Tibial artery (tissue), 4 donors: ENCODE measurements at regions not wholly inside any gene's neighbourhood (a gene's known extent, or its start where the extent isn't known, plus 50 kb on each side); places are given as distances from the start of the nearest gene placed in this dataset.

ENCODE experiments used
- DNase-seq, 2 donors: peaks; one replicate each; pipeline ENCODE4 v3.0.0-alpha.2; 2019
- H3K27ac ChIP-seq, 2 donors: fragments of 200-600 bp; sonication (generic) in 1 of 2; 1 replicate in 1 of 2; 2 replicates in 1 of 2; pipeline ENCODE4 v1.5.1; 2018 to 2019; ENCODE audit warnings: mild to moderate bottlenecking in 1 of 2
- H3K27me3 ChIP-seq, 2 donors: fragments of 200-600 bp; sonication (generic) in 1 of 2; one replicate each; pipeline versions ENCODE4 v1.5.1 to v1.6.0; 2016 to 2019
- H3K36me3 ChIP-seq, 3 donors: fragments of 200-600 bp; sonication (generic) in 2 of 3; one replicate each; pipeline ENCODE4 v1.5.1; 2016 to 2019; ENCODE audit warnings: mild to moderate bottlenecking in 2 of 3
- H3K4me1 ChIP-seq, 4 donors: fragments of 200-600 bp; sonication (generic) in 2 of 4; 1 replicate in 3 of 4; 2 replicates in 1 of 4; pipeline ENCODE4 v1.5.1; 2016 to 2019
- H3K4me3 ChIP-seq, 2 donors: fragments of 200-600 bp; sonication (generic) in 1 of 2; 1 replicate in 1 of 2; 2 replicates in 1 of 2; pipeline ENCODE4 v1.5.1; 2018 to 2019; ENCODE audit warnings: mild to moderate bottlenecking in 2 of 2
- H3K9me3 ChIP-seq, 3 donors: fragments of 200-600 bp; sonication (generic) in 1 of 3; one replicate each; pipeline ENCODE4 v1.5.1; 2016 to 2019
- CTCF ChIP-seq, 2 experiments: fragments of 200-600 bp in 1 of 2; fragments of 450-650 bp in 1 of 2; IDR thresholded peaks; one replicate each; pipeline ENCODE4 v1.5.1; 2017 to 2019; ENCODE audit warnings: antibody characterized with exemption in 2 of 2, mild to moderate bottlenecking in 1 of 2, moderate library complexity in 1 of 2
- intact Hi-C: fragments of 100-400 bp; cut with DNase I; formaldehyde crosslinking; loops from one replicate; pipeline ENCODE4 v1.15.0; 2023; ENCODE audit warnings: low total_unique reads

- intact Hi-C loops, result no loop called here
- DNase-seq, result no peak
Observed at GRCh38 chr6:165800337-165800736, 137.3 kb upstream of the PDE10A start.

DNA sequence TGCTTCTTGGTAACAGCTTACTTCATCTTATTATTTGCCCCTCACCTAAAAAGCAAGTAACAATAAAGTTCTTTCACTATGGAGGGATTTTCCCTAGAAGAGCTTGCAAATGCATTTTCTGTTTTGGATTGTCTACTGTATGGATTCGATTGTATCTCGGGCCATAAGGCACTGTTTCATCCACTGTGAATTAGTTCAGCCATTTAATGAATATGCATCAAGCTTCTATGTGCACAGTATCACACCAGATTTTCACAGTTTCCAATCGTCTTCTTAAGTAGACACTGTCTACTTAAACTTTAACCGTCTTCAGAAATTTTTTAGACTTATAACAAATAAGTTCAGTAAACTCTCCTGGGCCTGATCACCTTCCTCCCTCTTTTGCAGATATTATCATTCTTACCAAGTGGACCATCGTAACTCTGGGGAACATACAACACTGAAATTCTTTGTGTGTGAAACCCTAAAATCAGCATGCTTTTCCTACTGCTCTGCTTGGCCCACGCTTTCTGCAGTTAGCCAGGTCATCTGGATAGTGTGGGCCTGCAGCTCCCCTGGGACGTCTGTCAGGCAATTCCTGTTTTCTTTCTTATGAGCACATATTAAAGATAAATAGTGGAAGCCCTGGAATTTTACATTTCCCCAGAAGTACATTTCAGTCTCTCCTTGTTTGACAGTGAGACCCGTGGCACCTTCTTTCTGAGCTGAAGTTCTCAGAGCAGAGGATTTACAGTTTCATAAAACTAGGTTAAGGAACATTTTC, 136.5 kb upstream of the PDE10A start:
- Histone ChIP-seq H3K27me3 (peaks cover 0 to 10% of the 10 kb centered on the region in 2 donors), H3K4me3 (no peak overlapping the region), H3K4me1 (peaks cover 0 to 3% (median 1%) of the 10 kb centered on the region in 4 donors), H3K27ac (no peak overlapping the region), H3K36me3 (no peaks in the 10 kb centered on the region), H3K9me3 (no peaks in the 10 kb centered on the region)
- TF ChIP-seq CTCF (IDR thresholded peaks at IDR 0.05), result no peak
- intact Hi-C loops, result no loop called here
- no peak for DNase-seq

More at GRCh38 chr6:165800337-165800736, 137.3 kb upstream of the PDE10A start:
- H3K4me1 ChIP-seq, result peaks cover 0 to 10% (median 4%) of the 10 kb centered on the region in 4 donors
- H3K36me3 ChIP-seq, result no peaks in the 10 kb centered on the region
- TF ChIP-seq CTCF (IDR thresholded peaks at IDR 0.05), result no peak
- no peak overlapping the region for H3K27ac ChIP-seq
- H3K9me3 ChIP-seq, result no peaks in the 10 kb centered on the region
- H3K27me3 ChIP-seq, result peaks cover 0 to 18% of the 10 kb centered on the region in 2 donors
- H3K4me3 ChIP-seq, result no peak overlapping the region

DNA sequence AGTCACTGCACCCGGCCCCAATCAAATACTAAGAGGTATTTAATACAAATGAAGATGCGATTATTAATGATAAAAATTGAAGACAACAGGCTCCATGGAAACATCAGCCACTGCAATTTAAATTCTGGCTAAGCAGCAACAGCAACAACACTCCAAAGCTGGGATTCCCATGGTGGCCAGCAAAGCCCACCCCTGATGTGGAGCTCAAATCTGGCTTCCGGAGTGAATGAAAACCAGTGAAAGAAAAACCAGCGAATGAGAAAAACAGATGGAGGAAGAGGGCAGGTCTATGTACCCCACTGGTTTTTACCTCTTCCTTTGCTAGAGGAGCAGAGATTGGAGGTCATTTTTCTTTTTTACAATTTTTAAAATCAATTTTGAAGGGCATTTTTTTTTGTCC, 135.9 kb upstream of the PDE10A start:
- no peak for DNase-seq
- Histone ChIP-seq H3K27ac (no peak overlapping the region), H3K36me3 (no peaks in the 10 kb centered on the region), H3K9me3 (no peaks in the 10 kb centered on the region), H3K4me1 (no peaks in the 10 kb centered on the region), H3K4me3 (no peak overlapping the region), H3K27me3 (peaks cover 0 to 4% of the 10 kb centered on the region in 2 donors)
- no peak for TF ChIP-seq CTCF (IDR thresholded peaks at IDR 0.05)
- intact Hi-C loops, result no loop called here

- H3K27ac ChIP-seq, result no peak overlapping the region
- H3K36me3 ChIP-seq, result no peaks in the 10 kb centered on the region
- intact Hi-C loops, result no loop called here
- no peaks in the 10 kb centered on the region for H3K9me3 ChIP-seq
- H3K27me3 ChIP-seq, result no peaks in the 10 kb centered on the region
- no peaks in the 10 kb centered on the region for H3K4me1 ChIP-seq
- no peak overlapping the region for H3K4me3 ChIP-seq
- no peak for DNase-seq
- no peak for TF ChIP-seq CTCF (IDR thresholded peaks at IDR 0.05)
Observed at GRCh38 chr6:165794179-165794601, 131.1 kb upstream of the PDE10A start.

GRCh38 chr6:165793287-165793825, 130.3 kb upstream of the PDE10A start:
- no peak for TF ChIP-seq CTCF (IDR thresholded peaks at IDR 0.05)
- DNase-seq, result no peak
- Histone ChIP-seq H3K27ac (no peak overlapping the region), H3K36me3 (no peaks in the 10 kb centered on the region), H3K9me3 (no peaks in the 10 kb centered on the region), H3K4me1 (no peaks in the 10 kb centered on the region), H3K4me3 (no peak overlapping the region), H3K27me3 (no peaks in the 10 kb centered on the region)
- intact Hi-C loops, result no loop called here
